BE2C (cell line): ENCODE measurements at regions not wholly inside any gene's neighbourhood (a gene's known extent, or its start where the extent isn't known, plus 50 kb on each side); places are given as distances from the start of the nearest gene placed in this dataset.

Source experiments
- DNase-seq: peaks from one replicate; pipeline ENCODE4 v3.0.0-alpha.2; 2020
- H3K27me3 ChIP-seq: fragments of 250-450 bp; sonication (Bioruptor Pico); 2 replicates; pipeline ENCODE4 v1.5.1; 2020; ENCODE audit warnings: mild to moderate bottlenecking
- H3K36me3 ChIP-seq: fragments of 250-450 bp; sonication (Bioruptor Pico); 2 replicates; pipeline ENCODE4 v1.5.1; 2020; ENCODE audit warnings: mild to moderate bottlenecking
- H3K4me1 ChIP-seq: fragments of 250-450 bp; sonication (Bioruptor Pico); 2 replicates; pipeline ENCODE4 v1.5.1; 2020
- H3K4me3 ChIP-seq: 2 replicates; pipeline ENCODE4 v1.5.1; 2011; ENCODE audit warnings: low read depth, low read length
- H3K9me3 ChIP-seq: fragments of 250-450 bp; sonication (Bioruptor Pico); 2 replicates; pipeline ENCODE4 v1.5.1; 2020
- TF ChIP-seq, protein P1 (sequence below): IDR thresholded peaks from 2 replicates; pipeline ENCODE4 v1.5.1; 2012; ENCODE audit warnings: mild to moderate bottlenecking, low read depth, low read length

DNA sequence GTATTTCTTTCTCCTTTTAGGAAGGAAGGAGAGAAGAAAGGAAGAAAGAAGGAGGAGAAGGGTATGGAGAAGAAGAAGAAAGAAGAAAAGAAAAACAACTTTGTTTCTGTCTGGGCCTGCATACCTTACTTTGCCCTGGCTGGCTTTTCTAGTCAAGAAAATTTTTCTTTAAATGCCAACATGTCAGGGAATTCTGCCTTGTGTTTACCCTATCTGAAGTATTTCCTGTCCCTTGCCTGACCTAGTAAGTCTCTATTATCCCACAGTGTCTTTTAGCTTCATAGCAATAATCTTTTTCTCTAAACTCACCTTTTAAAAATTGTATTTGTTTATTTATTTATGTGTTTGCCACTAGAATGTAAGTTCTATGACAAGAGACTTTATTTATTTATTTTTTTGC, 1864.1 kb downstream of the EFNA5 start:
- H3K4me3 ChIP-seq, result no peak overlapping the region

GRCh38 chr5:105803431-105803830, 1867.3 kb downstream of the EFNA5 start:
- no peak for DNase-seq
- H3K4me1 ChIP-seq, result no peaks in the 10 kb centered on the region
- TF ChIP-seq, protein P1, sequence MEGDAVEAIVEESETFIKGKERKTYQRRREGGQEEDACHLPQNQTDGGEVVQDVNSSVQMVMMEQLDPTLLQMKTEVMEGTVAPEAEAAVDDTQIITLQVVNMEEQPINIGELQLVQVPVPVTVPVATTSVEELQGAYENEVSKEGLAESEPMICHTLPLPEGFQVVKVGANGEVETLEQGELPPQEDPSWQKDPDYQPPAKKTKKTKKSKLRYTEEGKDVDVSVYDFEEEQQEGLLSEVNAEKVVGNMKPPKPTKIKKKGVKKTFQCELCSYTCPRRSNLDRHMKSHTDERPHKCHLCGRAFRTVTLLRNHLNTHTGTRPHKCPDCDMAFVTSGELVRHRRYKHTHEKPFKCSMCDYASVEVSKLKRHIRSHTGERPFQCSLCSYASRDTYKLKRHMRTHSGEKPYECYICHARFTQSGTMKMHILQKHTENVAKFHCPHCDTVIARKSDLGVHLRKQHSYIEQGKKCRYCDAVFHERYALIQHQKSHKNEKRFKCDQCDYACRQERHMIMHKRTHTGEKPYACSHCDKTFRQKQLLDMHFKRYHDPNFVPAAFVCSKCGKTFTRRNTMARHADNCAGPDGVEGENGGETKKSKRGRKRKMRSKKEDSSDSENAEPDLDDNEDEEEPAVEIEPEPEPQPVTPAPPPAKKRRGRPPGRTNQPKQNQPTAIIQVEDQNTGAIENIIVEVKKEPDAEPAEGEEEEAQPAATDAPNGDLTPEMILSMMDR, result no peak

More for the DNA sequence above, 1864.1 kb downstream of the EFNA5 start:
- Histone ChIP-seq H3K36me3 (no peaks in the 10 kb centered on the region), H3K27me3 (no peaks in the 10 kb centered on the region), H3K4me1 (peaks cover 4% of the 10 kb centered on the region; the same call in 1 of the 2 replicates), H3K9me3 (no peaks in the 10 kb centered on the region)
- DNase-seq, result no peak
- TF ChIP-seq, protein P1, result no peak

DNA sequence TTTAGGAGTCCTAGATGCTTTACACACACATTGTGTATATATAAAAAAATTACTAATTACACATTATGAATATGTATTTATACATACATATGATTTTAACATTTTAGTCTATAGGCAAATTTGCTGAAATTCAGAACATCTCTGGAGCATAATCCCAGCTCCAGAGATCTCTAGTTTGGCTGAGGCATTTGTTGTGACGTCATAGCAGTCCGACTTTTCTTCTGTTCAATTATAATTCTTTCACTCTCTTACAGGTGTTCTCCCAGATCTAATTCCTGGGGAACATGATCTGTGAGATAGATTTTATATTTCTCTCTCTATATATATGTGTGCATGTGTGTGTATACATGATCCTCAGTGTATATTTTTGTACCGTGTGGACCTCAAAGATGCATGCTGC, 1876.2 kb downstream of the EFNA5 start:
- Histone ChIP-seq H3K4me1 (no peaks in the 10 kb centered on the region), H3K9me3 (no peaks in the 10 kb centered on the region), H3K27me3 (no peaks in the 10 kb centered on the region), H3K4me3 (no peak overlapping the region), H3K36me3 (no peaks in the 10 kb centered on the region)
- TF ChIP-seq, protein P1, result no peak
- no peak for DNase-seq

More at GRCh38 chr5:105803431-105803830, 1867.3 kb downstream of the EFNA5 start:
- Histone ChIP-seq H3K9me3 (no peaks in the 10 kb centered on the region), H3K4me3 (no peak overlapping the region), H3K36me3 (no peaks in the 10 kb centered on the region), H3K27me3 (no peaks in the 10 kb centered on the region)

DNA sequence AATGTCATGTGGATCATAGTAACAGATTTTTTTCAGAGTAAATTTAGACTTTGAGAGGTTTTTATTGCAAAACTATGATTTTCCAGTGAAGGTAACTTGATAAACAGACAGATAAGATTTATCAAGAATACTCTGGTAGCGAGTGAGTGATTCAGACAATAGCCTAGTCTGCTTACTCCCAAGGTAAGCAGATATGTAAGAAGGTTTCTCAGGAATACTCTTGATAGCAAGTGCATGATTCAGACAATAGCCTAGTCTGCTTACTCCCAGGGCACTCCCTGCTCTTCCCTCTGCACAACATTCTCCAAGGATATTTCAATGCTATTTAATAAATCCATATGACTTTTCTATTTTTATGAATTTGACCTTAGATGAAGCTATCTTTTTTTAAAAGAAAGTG, 1881.5 kb downstream of the EFNA5 start:
- Histone ChIP-seq H3K27me3 (no peaks in the 10 kb centered on the region), H3K4me1 (no peaks in the 10 kb centered on the region), H3K9me3 (no peaks in the 10 kb centered on the region), H3K4me3 (no peak overlapping the region), H3K36me3 (no peaks in the 10 kb centered on the region)
- TF ChIP-seq, protein P1, result no peak
- DNase-seq, result no peak

DNA sequence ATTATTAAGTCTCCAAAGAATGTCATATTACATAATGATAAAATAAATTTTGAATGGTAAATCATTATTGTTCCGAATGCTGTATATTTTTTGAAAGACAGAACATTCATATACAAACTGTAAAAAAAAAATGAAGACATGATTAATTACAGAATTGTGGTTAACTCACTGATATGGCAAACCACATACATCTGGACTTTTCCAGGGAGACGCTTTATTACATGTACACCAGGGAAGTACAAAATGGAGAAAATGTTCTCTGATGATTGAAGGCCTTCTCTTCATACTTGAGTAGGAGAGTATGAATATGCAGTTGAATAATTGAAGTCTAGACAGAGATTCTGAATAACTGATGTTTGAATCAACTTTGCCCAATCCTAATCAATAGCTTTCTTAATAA, 1886.9 kb downstream of the EFNA5 start:
- Histone ChIP-seq H3K4me3 (no peak overlapping the region), H3K9me3 (no peaks in the 10 kb centered on the region), H3K36me3 (no peaks in the 10 kb centered on the region), H3K4me1 (no peaks in the 10 kb centered on the region), H3K27me3 (no peaks in the 10 kb centered on the region)
- TF ChIP-seq, protein P1, result no peak
- DNase-seq, result no peak

GRCh38 chr5:105782501-105782900, 1888.2 kb downstream of the EFNA5 start:
- H3K27me3 ChIP-seq, result no peaks in the 10 kb centered on the region
- no peak for DNase-seq
- no peak overlapping the region for H3K4me3 ChIP-seq
- TF ChIP-seq, protein P1, result no peak
- H3K36me3 ChIP-seq, result no peaks in the 10 kb centered on the region
- H3K9me3 ChIP-seq, result no peaks in the 10 kb centered on the region
- H3K4me1 ChIP-seq, result no peaks in the 10 kb centered on the region
